ENCODE measurements at regions not wholly inside any gene's neighbourhood (a gene's known extent, or its start where the extent isn't known, plus 50 kb on each side); places are given as distances from the start of the nearest gene placed in this dataset.

- DNase-seq, result no peak
These were observed 170.8 kb upstream of the SAMSN1 start for GRCh38 chr21:14716761-14717396.

GRCh38 chr21:14713109-14713508 is 167.0 kb upstream of the SAMSN1 start:
- no peak for DNase-seq

- no peak for DNase-seq
These were observed 166.1 kb upstream of the SAMSN1 start for GRCh38 chr21:14712121-14712715.

- no peak for DNase-seq
These were observed 165.2 kb upstream of the SAMSN1 start for GRCh38 chr21:14711287-14711686.

GRCh38 chr21:14707511-14708020 is 161.5 kb upstream of the SAMSN1 start:
- DNase-seq, result no peak

GRCh38 chr21:14706712-14707510 is 160.8 kb upstream of the SAMSN1 start:
- no peak for DNase-seq

- DNase-seq, result no peak
These were observed 153.6 kb upstream of the SAMSN1 start for GRCh38 chr21:14699433-14700407.

GRCh38 chr21:14697769-14698168 is 151.7 kb upstream of the SAMSN1 start:
- no peak for DNase-seq

- no peak for DNase-seq
These were observed 148.7 kb upstream of the SAMSN1 start for GRCh38 chr21:14694817-14695216.

GRCh38 chr21:14693997-14694396 is 147.9 kb upstream of the SAMSN1 start:
- no peak for DNase-seq

GRCh38 chr21:14691914-14692313 is 145.8 kb upstream of the SAMSN1 start:
- no peak for DNase-seq

GRCh38 chr21:14690886-14691285 is 144.8 kb upstream of the SAMSN1 start:
- no peak for DNase-seq

GRCh38 chr21:14688936-14689335 is 142.8 kb upstream of the SAMSN1 start:
- DNase-seq, result no peak

- no peak for DNase-seq
These were observed 142.3 kb upstream of the SAMSN1 start for GRCh38 chr21:14688412-14688811.

- DNase-seq, result no peak
These were observed 141.1 kb upstream of the SAMSN1 start for GRCh38 chr21:14687268-14687625.

GRCh38 chr21:14686466-14687267 is 140.6 kb upstream of the SAMSN1 start:
- no peak for DNase-seq

GRCh38 chr21:14685568-14685967 is 139.5 kb upstream of the SAMSN1 start:
- DNase-seq, result no peak

GRCh38 chr21:14684071-14684470 is 138.0 kb upstream of the SAMSN1 start:
- no peak for DNase-seq

GRCh38 chr21:14683063-14683462 is 136.9 kb upstream of the SAMSN1 start:
- DNase-seq, result no peak

GRCh38 chr21:14678973-14679574 is 133.0 kb upstream of the SAMSN1 start:
- no peak for DNase-seq

GRCh38 chr21:14677639-14678179 is 131.6 kb upstream of the SAMSN1 start:
- no peak for DNase-seq

All from HCEC 1CT (cell line).